ENCODE measurements at regions not wholly inside any gene's neighbourhood (a gene's known extent, or its start where the extent isn't known, plus 50 kb on each side); places are given as distances from the start of the nearest gene placed in this dataset.
A peak's percentile ranks its signal among the peaks of the same experiment; 100 is the strongest.

GRCh38 chr5:67272453-67273130 lies 76.0 kb upstream of the CD180 start:
- TF ChIP-seq CTCF (IDR thresholded peaks at IDR 0.05; ENCODE audit: unreplicated experiment in 3 of 3) = no peak
- Mint-ChIP-seq H3K4me1 (peaks cover 6% of the 10 kb centered on the region), H3K36me3 (ENCODE audit: low read depth) (peaks cover 14% of the 10 kb centered on the region), H3K27me3 (ENCODE audit: low read depth) (no peaks in the 10 kb centered on the region), H3K27ac (peak overlapping the region in 2 of 3 experiments; percentile 21 to 22), H3K9me3 (peaks cover 21% of the 10 kb centered on the region), H3K4me3 (no peak overlapping the region)

- H3K4me1 Mint-ChIP-seq = peaks cover 16% of the 10 kb centered on the region
- H3K36me3 Mint-ChIP-seq (ENCODE audit: low read depth) = peaks cover 8% of the 10 kb centered on the region
Measured at GRCh38 chr5:67268231-67269021, 71.8 kb upstream of the CD180 start.

GRCh38 chr5:67267512-67268216 lies 71.1 kb upstream of the CD180 start:
- Mint-ChIP-seq H3K36me3 (ENCODE audit: low read depth) (peaks cover 3% of the 10 kb centered on the region), H3K4me1 (peaks cover 16% of the 10 kb centered on the region), H3K27ac (no peak overlapping the region), H3K4me3 (no peak overlapping the region), H3K27me3 (ENCODE audit: low read depth) (no peaks in the 10 kb centered on the region), H3K9me3 (peaks cover 5% of the 10 kb centered on the region)
- no peak for TF ChIP-seq CTCF (IDR thresholded peaks at IDR 0.05; ENCODE audit: unreplicated experiment in 3 of 3)

More at GRCh38 chr5:67268231-67269021, 71.8 kb upstream of the CD180 start:
- H3K9me3 Mint-ChIP-seq = peaks cover 8% of the 10 kb centered on the region
- no peak overlapping the region for H3K27ac Mint-ChIP-seq
- no peaks in the 10 kb centered on the region for H3K27me3 Mint-ChIP-seq (ENCODE audit: low read depth)
- no peak overlapping the region for H3K4me3 Mint-ChIP-seq
- no peak for TF ChIP-seq CTCF (IDR thresholded peaks at IDR 0.05; ENCODE audit: unreplicated experiment in 3 of 3)

GRCh38 chr5:67266654-67267350 lies 70.2 kb upstream of the CD180 start:
- peaks cover 3% of the 10 kb centered on the region for H3K36me3 Mint-ChIP-seq (ENCODE audit: low read depth)
- H3K9me3 Mint-ChIP-seq = peaks cover 5% of the 10 kb centered on the region
- no peak for TF ChIP-seq CTCF (IDR thresholded peaks at IDR 0.05; ENCODE audit: unreplicated experiment in 3 of 3)
- no peak overlapping the region for H3K4me3 Mint-ChIP-seq
- H3K4me1 Mint-ChIP-seq = peaks cover 16% of the 10 kb centered on the region
- H3K27me3 Mint-ChIP-seq (ENCODE audit: low read depth) = no peaks in the 10 kb centered on the region
- H3K27ac Mint-ChIP-seq = peak overlapping the region in 1 of 3 experiments; percentile 31

- no peak for TF ChIP-seq CTCF (IDR thresholded peaks at IDR 0.05; ENCODE audit: unreplicated experiment in 3 of 3)
- Mint-ChIP-seq H3K4me3 (no peak overlapping the region), H3K27me3 (ENCODE audit: low read depth) (no peaks in the 10 kb centered on the region), H3K9me3 (peaks cover 5% of the 10 kb centered on the region), H3K36me3 (ENCODE audit: low read depth) (no peaks in the 10 kb centered on the region), H3K27ac (peak overlapping the region in 2 of 3 experiments; percentile 31 to 59), H3K4me1 (peaks cover 16% of the 10 kb centered on the region)
Measured at GRCh38 chr5:67265951-67266350, 69.4 kb upstream of the CD180 start.

Measured in nephron (organoid).